HepG2 (cell line): ENCODE measurements at regions not wholly inside any gene's neighbourhood (a gene's known extent, or its start where the extent isn't known, plus 50 kb on each side); places are given as distances from the start of the nearest gene placed in this dataset.

Experiments used
- ATAC-seq: fragments of 200-7000 bp; cut with Tn5 transposase; 3 replicates; pipeline ENCODE4 v1.9.1; 2020; ENCODE audit warnings: mild to moderate bottlenecking, moderate library complexity
- BruUV-seq: library from RNA; stranded (reverse); fragments of 400-500 nt; replicated peaks from 2 replicates; lab custom pipeline; 2021; lab: Mats Ljungman, UMichigan
- CTCF ChIA-PET: fragments of 300-600 bp; formaldehyde crosslinking; extraction: SDS; loops from one replicate; lab custom pipeline; 2021; ENCODE audit warnings: low total read pairs, inconsistent platforms, low intra/inter-chr PET ratio; lab: Yijun Ruan, JAX
- POLR2A ChIA-PET: fragments of 350-600 bp; sonication (Branson Sonifier 250); formaldehyde crosslinking; loops from one replicate; lab custom pipeline; 2020; ENCODE audit warnings: antibody characterized with exemption, inconsistent platforms; lab: Yijun Ruan, JAX
- DNase-seq: peaks from one replicate; pipeline ENCODE4 v3.0.0-alpha.2; 2015; ENCODE audit warnings: low spot score
- FAIRE-seq: peaks from 3 replicates; lab custom pipeline; 2011; peaks lifted over from hg19 to GRCh38; lab: Jason Lieb, UNC
- H2AFZ ChIP-seq: one replicate; pipeline ENCODE4 v1.6.1; 2011; ENCODE audit warnings: low read length, inconsistent platforms
- H3K27ac ChIP-seq: fragments of 300-600 bp; 3 replicates; pipeline ENCODE4 v1.8.0; 2011; ENCODE audit warnings: mixed run types, mild to moderate bottlenecking, mixed read lengths, low read length, inconsistent platforms; ENCODE audit not compliant: insufficient read depth; ENCODE audit errors: extremely low read length
- H3K27me3 ChIP-seq, 2 experiments: fragments of 200-600 bp in 1 of 2; 2 replicates in 1 of 2; 3 replicates in 1 of 2; pipeline versions ENCODE4 v1.6.0 to v1.8.0; 2011; ENCODE audit warnings: low read length in 2 of 2, mild to moderate bottlenecking in 2 of 2, moderate library complexity in 2 of 2, inconsistent platforms in 1 of 2; ENCODE audit not compliant: insufficient read depth in 2 of 2, control insufficient read depth in 1 of 2
- H3K36me3 ChIP-seq, 2 experiments: fragments of 200-600 bp in 1 of 2; replicated peaks in 1 of 2; 2 replicates in 1 of 2; 3 replicates in 1 of 2; pipeline versions ENCODE4 v1.5.1 to v1.8.0; 2011; ENCODE audit warnings: low read length in 2 of 2, inconsistent platforms in 1 of 2; ENCODE audit not compliant: insufficient read depth in 2 of 2, control insufficient read depth in 1 of 2
- H3K4me1 ChIP-seq: 2 replicates; pipeline ENCODE4 v1.5.1; 2012; ENCODE audit warnings: low read length, inconsistent platforms; ENCODE audit not compliant: insufficient read depth
- H3K4me2 ChIP-seq: 2 replicates; pipeline ENCODE4 v1.6.0; 2011; ENCODE audit warnings: low read depth, low read length, inconsistent platforms
- H3K4me3 ChIP-seq, 3 experiments: fragments of 200-600 bp in 1 of 3; sonication (generic), shearing (Covaris generic) in 1 of 3; replicated peaks in 1 of 3; 2 replicates each; pipeline ENCODE4 v1.5.1; 2011 to 2016; ENCODE audit warnings: low read length in 3 of 3, inconsistent platforms in 2 of 3, low read depth in 2 of 3, mild to moderate bottlenecking in 2 of 3, control low read depth in 1 of 3, mixed read lengths in 1 of 3; ENCODE audit not compliant: insufficient read depth in 1 of 3
- H3K79me2 ChIP-seq: one replicate; pipeline ENCODE4 v1.6.1; 2011; ENCODE audit warnings: low read length, inconsistent platforms; ENCODE audit not compliant: insufficient read depth
- H3K9ac ChIP-seq: 2 replicates; pipeline ENCODE4 v1.6.0; 2011; ENCODE audit warnings: mild to moderate bottlenecking, low read depth, low read length, inconsistent platforms; ENCODE audit not compliant: insufficient read depth
- H3K9me3 ChIP-seq: 2 replicates; pipeline ENCODE4 v1.5.1; 2012; ENCODE audit warnings: mild to moderate bottlenecking, low read length
- H4K20me1 ChIP-seq: 2 replicates; pipeline ENCODE4 v1.6.0; 2011; ENCODE audit warnings: inconsistent platforms, mild to moderate bottlenecking, low read length, moderate library complexity; ENCODE audit not compliant: insufficient read depth
- CBX2 ChIP-seq, 2 experiments: fragments of 200-600 bp in 1 of 2; sonication (generic); formaldehyde crosslinking in 1 of 2; IDR thresholded peaks; 2 replicates each; pipeline versions ENCODE4 v1.7.0 to v1.8.1; 2018 to 2022; ENCODE audit warnings: low read depth in 2 of 2, low read length in 1 of 2, mild to moderate bottlenecking in 1 of 2, missing genetic modification reagents in 1 of 2
- CEBPB ChIP-seq: IDR thresholded peaks from 2 replicates; pipeline ENCODE4 v1.6.1; 2011; ENCODE audit warnings: low read depth, low read length, improper control_type of control experiment, borderline replicate concordance
- CEBPG ChIP-seq: IDR thresholded peaks from 2 replicates; pipeline ENCODE4 v1.6.1; 2016
- DNMT3B ChIP-seq: conservative IDR thresholded peaks from 2 replicates; pipeline ENCODE4 v1.6.1; 2016; ENCODE audit warnings: missing biosample characterization, control low read depth
- FOXA3 ChIP-seq: IDR thresholded peaks from 2 replicates; pipeline ENCODE4 v1.6.1; 2016; ENCODE audit warnings: missing genetic modification reagents, missing compliant biosample characterization
- JUN ChIP-seq: sonication (generic); formaldehyde crosslinking; IDR thresholded peaks from 2 replicates; pipeline ENCODE4 v1.4.0; 2020; ENCODE audit warnings: mild to moderate bottlenecking, missing genetic modification reagents
- REL ChIP-seq: sonication (generic); formaldehyde crosslinking; conservative IDR thresholded peaks from 2 replicates; pipeline ENCODE4 v1.8.0; 2022; ENCODE audit warnings: mild to moderate bottlenecking, missing genetic modification reagents, moderate library complexity
- TMF1 ChIP-seq: sonication (generic); formaldehyde crosslinking; IDR thresholded peaks from 2 replicates; pipeline ENCODE4 v1.8.1; 2022; ENCODE audit warnings: low read depth, missing genetic modification reagents
- XBP1 ChIP-seq: sonication (generic); formaldehyde crosslinking; IDR thresholded peaks from 2 replicates; pipeline ENCODE4 v1.5.0; 2020; ENCODE audit warnings: missing genetic modification reagents
- ZNF484 ChIP-seq: sonication (generic); formaldehyde crosslinking; IDR thresholded peaks from 2 replicates; pipeline ENCODE4 v1.5.1; 2020; ENCODE audit warnings: mild to moderate bottlenecking, low read depth, missing genetic modification reagents, borderline replicate concordance
- ZNF790 ChIP-seq: sonication (generic); formaldehyde crosslinking; IDR thresholded peaks from 2 replicates; pipeline ENCODE4 v1.8.0; 2022; ENCODE audit warnings: missing genetic modification reagents, mild to moderate bottlenecking, borderline replicate concordance
- ZSCAN9 ChIP-seq: IDR thresholded peaks from 2 replicates; pipeline ENCODE4 v1.6.1; 2016; ENCODE audit warnings: borderline replicate concordance
- WGBS: methylation state at CpG from one replicate; pipeline ENCODE4 v1.1.6; 2017; ENCODE audit warnings: low lambda C conversion rate; 5-methylcytosine and 5-hydroxymethylcytosine counted together
- in situ Hi-C: cut with HindIII; loops from 2 replicates; pipeline ENCODE4 v1.10.0; 2017; ENCODE audit warnings: low pct_unique_long_range_greater_than_20kb; ENCODE audit not compliant: extremely low pct_ligation_motif_present
- intact Hi-C: fragments of 100-400 bp; cut with micrococcal nuclease; formaldehyde crosslinking; loops from one replicate; pipeline ENCODE4 v1.10.0; 2022; ENCODE audit not compliant: unreplicated experiment
- TF ChIP-seq, protein P1 (sequence below): sonication (generic); formaldehyde crosslinking; IDR thresholded peaks from 2 replicates; pipeline ENCODE4 v1.4.0; 2020; ENCODE audit warnings: mild to moderate bottlenecking, missing genetic modification reagents

DNA sequence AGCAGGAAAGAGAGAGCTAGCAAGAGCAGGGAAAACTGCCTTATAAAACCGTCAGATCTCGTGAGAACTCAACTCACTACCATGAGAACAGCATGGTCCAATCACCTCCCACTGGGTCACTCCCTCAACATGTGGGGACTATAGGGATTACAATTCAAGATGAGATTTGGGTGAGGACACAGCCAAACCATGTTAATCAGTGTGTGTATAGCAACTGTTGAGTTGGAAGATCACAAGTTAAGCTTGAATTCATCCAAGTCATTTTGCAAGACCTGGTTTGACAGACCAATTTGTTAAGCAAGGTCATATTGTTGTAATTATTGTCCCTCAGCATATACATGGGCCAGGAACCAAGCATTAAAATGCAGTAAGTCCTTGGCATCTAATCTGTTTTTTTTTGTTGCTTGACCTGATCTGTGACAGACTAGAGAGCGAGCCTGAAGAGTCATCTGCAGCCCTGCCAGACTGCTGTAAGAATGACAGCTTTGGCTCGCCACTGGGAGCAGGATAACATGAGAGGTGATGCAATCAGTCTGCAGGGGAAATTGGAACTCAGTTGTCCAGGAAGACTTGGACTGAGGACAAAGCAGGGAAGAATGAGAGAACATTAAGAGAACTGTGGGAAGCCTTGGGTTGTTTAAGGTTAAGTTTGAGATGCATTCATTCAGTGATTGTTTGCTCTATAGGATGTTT, 297.6 kb upstream of the SEL1L start:
- CTCF ChIA-PET: no interaction called here

DNA sequence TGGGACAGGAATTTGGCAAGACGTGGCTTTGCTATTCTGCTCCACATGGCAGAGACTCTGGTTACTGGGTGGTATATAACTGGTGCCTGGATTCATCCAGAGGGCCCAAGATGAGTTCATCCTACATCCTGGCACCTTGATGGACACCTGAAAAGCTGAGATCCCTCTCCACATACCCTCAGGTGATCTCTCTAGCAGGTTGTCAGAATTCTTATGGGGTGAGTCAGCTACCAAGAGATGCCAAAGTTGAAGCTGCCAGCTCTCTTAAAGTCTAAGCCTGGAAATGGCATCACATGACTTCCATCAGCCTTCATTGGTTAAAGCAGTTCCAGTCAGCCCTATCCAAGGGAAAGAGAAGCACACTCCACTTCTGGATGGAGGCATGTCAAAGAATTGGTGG, 300.7 kb upstream of the SEL1L start:
- H3K4me1 ChIP-seq: no peaks in the 10 kb centered on the region
- peaks cover 84% of the 10 kb centered on the region for H3K9me3 ChIP-seq
- ATAC-seq: no peak
- no peaks in the 10 kb centered on the region for H3K36me3 ChIP-seq
- BruUV-seq: no TSS peak
- in situ Hi-C loops (no loop called here), intact Hi-C loops (no loop called here)
- H3K27me3 ChIP-seq: no peaks in the 10 kb centered on the region; a peak in 1 of 5 replicates
- 0% methylated on average over 1 of the region's 1 CpG for WGBS
- no peak for DNase-seq
- H4K20me1 ChIP-seq: no peaks in the 10 kb centered on the region
- H3K79me2 ChIP-seq: no peaks in the 10 kb centered on the region
- H3K27ac ChIP-seq: no peak overlapping the region
- ChIA-PET POLR2A (no interaction called here), CTCF (no interaction called here)
- no peak overlapping the region for H3K9ac ChIP-seq
- H3K4me2 ChIP-seq: no peak overlapping the region
- no peak for FAIRE-seq
- H3K4me3 ChIP-seq: no peak overlapping the region
- no peak overlapping the region for H2AFZ ChIP-seq
- TF ChIP-seq XBP1 (no peak), ZSCAN9 (no peak), JUN (CRISPR knock-in tag) (no peak), ZNF484 (CRISPR knock-in tag) (no peak), DNMT3B (CRISPR knock-in tag) (no peak), REL (CRISPR knock-in tag) (no peak), ZNF790 (no peak), FOXA3 (CRISPR knock-in tag) (no peak), CBX2 (IDR thresholded peaks at IDR 0.05; ENCODE audit: low read depth, low read length) (no peak), CBX2 (CRISPR knock-in tag; IDR thresholded peaks at IDR 0.05; ENCODE audit: low read depth) (no peak)
- TF ChIP-seq, protein P1, sequence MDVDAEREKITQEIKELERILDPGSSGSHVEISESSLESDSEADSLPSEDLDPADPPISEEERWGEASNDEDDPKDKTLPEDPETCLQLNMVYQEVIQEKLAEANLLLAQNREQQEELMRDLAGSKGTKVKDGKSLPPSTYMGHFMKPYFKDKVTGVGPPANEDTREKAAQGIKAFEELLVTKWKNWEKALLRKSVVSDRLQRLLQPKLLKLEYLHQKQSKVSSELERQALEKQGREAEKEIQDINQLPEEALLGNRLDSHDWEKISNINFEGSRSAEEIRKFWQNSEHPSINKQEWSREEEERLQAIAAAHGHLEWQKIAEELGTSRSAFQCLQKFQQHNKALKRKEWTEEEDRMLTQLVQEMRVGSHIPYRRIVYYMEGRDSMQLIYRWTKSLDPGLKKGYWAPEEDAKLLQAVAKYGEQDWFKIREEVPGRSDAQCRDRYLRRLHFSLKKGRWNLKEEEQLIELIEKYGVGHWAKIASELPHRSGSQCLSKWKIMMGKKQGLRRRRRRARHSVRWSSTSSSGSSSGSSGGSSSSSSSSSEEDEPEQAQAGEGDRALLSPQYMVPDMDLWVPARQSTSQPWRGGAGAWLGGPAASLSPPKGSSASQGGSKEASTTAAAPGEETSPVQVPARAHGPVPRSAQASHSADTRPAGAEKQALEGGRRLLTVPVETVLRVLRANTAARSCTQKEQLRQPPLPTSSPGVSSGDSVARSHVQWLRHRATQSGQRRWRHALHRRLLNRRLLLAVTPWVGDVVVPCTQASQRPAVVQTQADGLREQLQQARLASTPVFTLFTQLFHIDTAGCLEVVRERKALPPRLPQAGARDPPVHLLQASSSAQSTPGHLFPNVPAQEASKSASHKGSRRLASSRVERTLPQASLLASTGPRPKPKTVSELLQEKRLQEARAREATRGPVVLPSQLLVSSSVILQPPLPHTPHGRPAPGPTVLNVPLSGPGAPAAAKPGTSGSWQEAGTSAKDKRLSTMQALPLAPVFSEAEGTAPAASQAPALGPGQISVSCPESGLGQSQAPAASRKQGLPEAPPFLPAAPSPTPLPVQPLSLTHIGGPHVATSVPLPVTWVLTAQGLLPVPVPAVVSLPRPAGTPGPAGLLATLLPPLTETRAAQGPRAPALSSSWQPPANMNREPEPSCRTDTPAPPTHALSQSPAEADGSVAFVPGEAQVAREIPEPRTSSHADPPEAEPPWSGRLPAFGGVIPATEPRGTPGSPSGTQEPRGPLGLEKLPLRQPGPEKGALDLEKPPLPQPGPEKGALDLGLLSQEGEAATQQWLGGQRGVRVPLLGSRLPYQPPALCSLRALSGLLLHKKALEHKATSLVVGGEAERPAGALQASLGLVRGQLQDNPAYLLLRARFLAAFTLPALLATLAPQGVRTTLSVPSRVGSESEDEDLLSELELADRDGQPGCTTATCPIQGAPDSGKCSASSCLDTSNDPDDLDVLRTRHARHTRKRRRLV (CRISPR knock-in tag): no peak

More for the DNA sequence above, 297.6 kb upstream of the SEL1L start:
- Histone ChIP-seq H3K79me2 (no peaks in the 10 kb centered on the region), H4K20me1 (no peaks in the 10 kb centered on the region), H3K36me3 (no peaks in the 10 kb centered on the region), H3K4me2 (no peak overlapping the region), H3K27ac (no peak overlapping the region), H3K27me3 (no peaks in the 10 kb centered on the region; a peak in 1 of 5 replicates), H3K9me3 (peaks cover 60% of the 10 kb centered on the region), H3K9ac (no peak overlapping the region), H2AFZ (no peak overlapping the region), H3K4me3 (no peak overlapping the region), H3K4me1 (no peaks in the 10 kb centered on the region)
- TF ChIP-seq CEBPB: peak; percentile 74; the same call in 1 of the 2 replicates
- 0 out of 2 replicates have a peak, but pooled peaks have one; percentile 9 for TF ChIP-seq CEBPG (CRISPR knock-in tag)
- TF ChIP-seq TMF1 (CRISPR knock-in tag): no peak
- BruUV-seq: no TSS peak
- intact Hi-C loops (no loop called here), in situ Hi-C loops (no loop called here)
- DNase-seq (no peak), FAIRE-seq (no peak), ATAC-seq (no peak)
- WGBS: 0% methylated on average over 4 of the region's 4 CpGs
- POLR2A ChIA-PET: no interaction called here
